Vagina (tissue), 2 donors: ENCODE measurements at regions not wholly inside any gene's neighbourhood (a gene's known extent, or its start where the extent isn't known, plus 50 kb on each side); places are given as distances from the start of the nearest gene placed in this dataset.

ENCODE experiments used
- DNase-seq, 2 donors: peaks; one replicate each; pipeline ENCODE4 v3.0.0-alpha.2; 2017; ENCODE audit errors: extremely low spot score in 2 of 2
- H3K27ac ChIP-seq: fragments of 200-600 bp; sonication (generic); one replicate; pipeline ENCODE4 v1.5.1; 2019
- H3K27me3 ChIP-seq: fragments of 200-600 bp; sonication (generic); one replicate; pipeline ENCODE4 v1.5.1; 2019
- H3K36me3 ChIP-seq, 2 donors: fragments of 200-600 bp; sonication (generic); one replicate each; pipeline ENCODE4 v1.5.1; 2017 to 2019
- H3K4me1 ChIP-seq: fragments of 200-600 bp; sonication (generic); one replicate; pipeline ENCODE4 v1.5.1; 2019
- H3K4me3 ChIP-seq, 2 donors: fragments of 200-600 bp; sonication (generic); 1 replicate in 1 of 2; 2 replicates in 1 of 2; pipeline ENCODE4 v1.5.1; 2016 to 2019
- H3K9me3 ChIP-seq: fragments of 200-600 bp; sonication (generic); one replicate; pipeline ENCODE4 v1.5.1; 2019
- CTCF ChIP-seq, 3 experiments: fragments of 450-650 bp in 2 of 3; fragments of 200-600 bp in 1 of 3; sonication (generic) in 1 of 3; IDR thresholded peaks; one replicate each; pipeline ENCODE4 v1.5.1; 2017 to 2019; ENCODE audit warnings: antibody characterized with exemption in 3 of 3, mild to moderate bottlenecking in 2 of 3, moderate library complexity in 2 of 3
- POLR2A ChIP-seq, 2 donors: fragments of 450-650 bp; IDR thresholded peaks; one replicate each; pipeline ENCODE4 v1.6.1; 2017; ENCODE audit warnings: antibody characterized with exemption in 2 of 2, mild to moderate bottlenecking in 2 of 2, moderate library complexity in 2 of 2
- POLR2AphosphoS5 ChIP-seq, 2 donors: sonication (generic); formaldehyde crosslinking; IDR thresholded peaks; one replicate each; pipeline ENCODE4 v1.9.0; 2017; ENCODE audit warnings: antibody characterized with exemption in 2 of 2, mild to moderate bottlenecking in 2 of 2, low read depth in 1 of 2; ENCODE audit not compliant: insufficient read depth in 1 of 2
- intact Hi-C: fragments of 100-400 bp; cut with DNase I; formaldehyde crosslinking; loops from one replicate; pipeline ENCODE4 v1.15.1; 2023

GRCh38 chr2:133982256-133982655 is 271.6 kb upstream of the MGAT5 start:
- Histone ChIP-seq H3K27me3 (no peaks in the 10 kb centered on the region), H3K36me3 (no peaks in the 10 kb centered on the region), H3K4me3 (no peak overlapping the region), H3K9me3 (no peaks in the 10 kb centered on the region), H3K4me1 (no peaks in the 10 kb centered on the region), H3K27ac (no peak overlapping the region)
- intact Hi-C loops = no loop called here
- TF ChIP-seq POLR2A (IDR thresholded peaks at IDR 0.05) = no peak
- TF ChIP-seq POLR2AphosphoS5 (IDR thresholded peaks at IDR 0.05; ENCODE audit: insufficient read depth in 1 of 2, low read depth in 1 of 2) = no peak
- no peak for TF ChIP-seq CTCF (IDR thresholded peaks at IDR 0.05)
- DNase-seq = no peak

GRCh38 chr2:133985563-133985962 is 268.3 kb upstream of the MGAT5 start:
- no peak overlapping the region for H3K4me3 ChIP-seq
- intact Hi-C loops = no loop called here
- H3K9me3 ChIP-seq = no peaks in the 10 kb centered on the region
- no peaks in the 10 kb centered on the region for H3K4me1 ChIP-seq
- TF ChIP-seq POLR2A (IDR thresholded peaks at IDR 0.05) (no peak), POLR2AphosphoS5 (IDR thresholded peaks at IDR 0.05; ENCODE audit: insufficient read depth in 1 of 2, low read depth in 1 of 2) (no peak), CTCF (IDR thresholded peaks at IDR 0.05) (no peak)
- H3K27me3 ChIP-seq = no peaks in the 10 kb centered on the region
- H3K27ac ChIP-seq = no peak overlapping the region
- no peaks in the 10 kb centered on the region for H3K36me3 ChIP-seq
- peak in 1 of 2 donors; percentile 29 for DNase-seq

GRCh38 chr2:133986081-133986837 is 267.6 kb upstream of the MGAT5 start:
- TF ChIP-seq POLR2A (IDR thresholded peaks at IDR 0.05) (no peak), CTCF (IDR thresholded peaks at IDR 0.05) (no peak), POLR2AphosphoS5 (IDR thresholded peaks at IDR 0.05; ENCODE audit: insufficient read depth in 1 of 2, low read depth in 1 of 2) (no peak)
- Histone ChIP-seq H3K27ac (no peak overlapping the region), H3K9me3 (no peaks in the 10 kb centered on the region), H3K4me3 (no peak overlapping the region), H3K4me1 (no peaks in the 10 kb centered on the region), H3K27me3 (no peaks in the 10 kb centered on the region), H3K36me3 (no peaks in the 10 kb centered on the region)
- DNase-seq = peak in 1 of 2 donors; percentile 40
- intact Hi-C loops = no loop called here

- intact Hi-C loops = no loop called here
- Histone ChIP-seq H3K36me3 (no peaks in the 10 kb centered on the region), H3K4me1 (no peaks in the 10 kb centered on the region), H3K9me3 (no peaks in the 10 kb centered on the region), H3K4me3 (no peak overlapping the region), H3K27ac (no peak overlapping the region), H3K27me3 (no peaks in the 10 kb centered on the region)
- TF ChIP-seq POLR2AphosphoS5 (IDR thresholded peaks at IDR 0.05; ENCODE audit: insufficient read depth in 1 of 2, low read depth in 1 of 2) (no peak), CTCF (IDR thresholded peaks at IDR 0.05) (no peak), POLR2A (IDR thresholded peaks at IDR 0.05) (no peak)
- DNase-seq = peak in 1 of 2 donors; percentile 27
These were observed 266.7 kb upstream of the MGAT5 start for GRCh38 chr2:133986881-133987795.
